H1 (cell line): ENCODE measurements at regions not wholly inside any gene's neighbourhood (a gene's known extent, or its start where the extent isn't known, plus 50 kb on each side); places are given as distances from the start of the nearest gene placed in this dataset.

Source experiments
- ATF3 ChIP-seq: IDR thresholded peaks from 2 replicates; pipeline ENCODE4 v1.6.1; 2011; ENCODE audit warnings: low read depth, mild to moderate bottlenecking, low read length; ENCODE audit not compliant: insufficient read depth
- MAX ChIP-seq: IDR thresholded peaks from 2 replicates; pipeline ENCODE4 v1.6.1; 2012; ENCODE audit warnings: inconsistent platforms
- SUZ12 ChIP-seq: fragments of 200-600 bp; sonication (generic); IDR thresholded peaks from 2 replicates; pipeline ENCODE4 v1.6.1; 2012; ENCODE audit warnings: mild to moderate bottlenecking, inconsistent platforms, low read length, moderate library complexity, mixed read lengths
- TF ChIP-seq, protein P1 (sequence below): fragments of 300-600 bp; sonication (generic); IDR thresholded peaks from 2 replicates; pipeline ENCODE4 v1.7.1; 2012; ENCODE audit warnings: low read length, moderate library complexity, mild to moderate bottlenecking, inconsistent platforms; ENCODE audit not compliant: insufficient replicate concordance

GRCh38 chr18:71471963-71472725, 1072.0 kb downstream of the CBLN2 start (continued):
- TF ChIP-seq, protein P1, sequence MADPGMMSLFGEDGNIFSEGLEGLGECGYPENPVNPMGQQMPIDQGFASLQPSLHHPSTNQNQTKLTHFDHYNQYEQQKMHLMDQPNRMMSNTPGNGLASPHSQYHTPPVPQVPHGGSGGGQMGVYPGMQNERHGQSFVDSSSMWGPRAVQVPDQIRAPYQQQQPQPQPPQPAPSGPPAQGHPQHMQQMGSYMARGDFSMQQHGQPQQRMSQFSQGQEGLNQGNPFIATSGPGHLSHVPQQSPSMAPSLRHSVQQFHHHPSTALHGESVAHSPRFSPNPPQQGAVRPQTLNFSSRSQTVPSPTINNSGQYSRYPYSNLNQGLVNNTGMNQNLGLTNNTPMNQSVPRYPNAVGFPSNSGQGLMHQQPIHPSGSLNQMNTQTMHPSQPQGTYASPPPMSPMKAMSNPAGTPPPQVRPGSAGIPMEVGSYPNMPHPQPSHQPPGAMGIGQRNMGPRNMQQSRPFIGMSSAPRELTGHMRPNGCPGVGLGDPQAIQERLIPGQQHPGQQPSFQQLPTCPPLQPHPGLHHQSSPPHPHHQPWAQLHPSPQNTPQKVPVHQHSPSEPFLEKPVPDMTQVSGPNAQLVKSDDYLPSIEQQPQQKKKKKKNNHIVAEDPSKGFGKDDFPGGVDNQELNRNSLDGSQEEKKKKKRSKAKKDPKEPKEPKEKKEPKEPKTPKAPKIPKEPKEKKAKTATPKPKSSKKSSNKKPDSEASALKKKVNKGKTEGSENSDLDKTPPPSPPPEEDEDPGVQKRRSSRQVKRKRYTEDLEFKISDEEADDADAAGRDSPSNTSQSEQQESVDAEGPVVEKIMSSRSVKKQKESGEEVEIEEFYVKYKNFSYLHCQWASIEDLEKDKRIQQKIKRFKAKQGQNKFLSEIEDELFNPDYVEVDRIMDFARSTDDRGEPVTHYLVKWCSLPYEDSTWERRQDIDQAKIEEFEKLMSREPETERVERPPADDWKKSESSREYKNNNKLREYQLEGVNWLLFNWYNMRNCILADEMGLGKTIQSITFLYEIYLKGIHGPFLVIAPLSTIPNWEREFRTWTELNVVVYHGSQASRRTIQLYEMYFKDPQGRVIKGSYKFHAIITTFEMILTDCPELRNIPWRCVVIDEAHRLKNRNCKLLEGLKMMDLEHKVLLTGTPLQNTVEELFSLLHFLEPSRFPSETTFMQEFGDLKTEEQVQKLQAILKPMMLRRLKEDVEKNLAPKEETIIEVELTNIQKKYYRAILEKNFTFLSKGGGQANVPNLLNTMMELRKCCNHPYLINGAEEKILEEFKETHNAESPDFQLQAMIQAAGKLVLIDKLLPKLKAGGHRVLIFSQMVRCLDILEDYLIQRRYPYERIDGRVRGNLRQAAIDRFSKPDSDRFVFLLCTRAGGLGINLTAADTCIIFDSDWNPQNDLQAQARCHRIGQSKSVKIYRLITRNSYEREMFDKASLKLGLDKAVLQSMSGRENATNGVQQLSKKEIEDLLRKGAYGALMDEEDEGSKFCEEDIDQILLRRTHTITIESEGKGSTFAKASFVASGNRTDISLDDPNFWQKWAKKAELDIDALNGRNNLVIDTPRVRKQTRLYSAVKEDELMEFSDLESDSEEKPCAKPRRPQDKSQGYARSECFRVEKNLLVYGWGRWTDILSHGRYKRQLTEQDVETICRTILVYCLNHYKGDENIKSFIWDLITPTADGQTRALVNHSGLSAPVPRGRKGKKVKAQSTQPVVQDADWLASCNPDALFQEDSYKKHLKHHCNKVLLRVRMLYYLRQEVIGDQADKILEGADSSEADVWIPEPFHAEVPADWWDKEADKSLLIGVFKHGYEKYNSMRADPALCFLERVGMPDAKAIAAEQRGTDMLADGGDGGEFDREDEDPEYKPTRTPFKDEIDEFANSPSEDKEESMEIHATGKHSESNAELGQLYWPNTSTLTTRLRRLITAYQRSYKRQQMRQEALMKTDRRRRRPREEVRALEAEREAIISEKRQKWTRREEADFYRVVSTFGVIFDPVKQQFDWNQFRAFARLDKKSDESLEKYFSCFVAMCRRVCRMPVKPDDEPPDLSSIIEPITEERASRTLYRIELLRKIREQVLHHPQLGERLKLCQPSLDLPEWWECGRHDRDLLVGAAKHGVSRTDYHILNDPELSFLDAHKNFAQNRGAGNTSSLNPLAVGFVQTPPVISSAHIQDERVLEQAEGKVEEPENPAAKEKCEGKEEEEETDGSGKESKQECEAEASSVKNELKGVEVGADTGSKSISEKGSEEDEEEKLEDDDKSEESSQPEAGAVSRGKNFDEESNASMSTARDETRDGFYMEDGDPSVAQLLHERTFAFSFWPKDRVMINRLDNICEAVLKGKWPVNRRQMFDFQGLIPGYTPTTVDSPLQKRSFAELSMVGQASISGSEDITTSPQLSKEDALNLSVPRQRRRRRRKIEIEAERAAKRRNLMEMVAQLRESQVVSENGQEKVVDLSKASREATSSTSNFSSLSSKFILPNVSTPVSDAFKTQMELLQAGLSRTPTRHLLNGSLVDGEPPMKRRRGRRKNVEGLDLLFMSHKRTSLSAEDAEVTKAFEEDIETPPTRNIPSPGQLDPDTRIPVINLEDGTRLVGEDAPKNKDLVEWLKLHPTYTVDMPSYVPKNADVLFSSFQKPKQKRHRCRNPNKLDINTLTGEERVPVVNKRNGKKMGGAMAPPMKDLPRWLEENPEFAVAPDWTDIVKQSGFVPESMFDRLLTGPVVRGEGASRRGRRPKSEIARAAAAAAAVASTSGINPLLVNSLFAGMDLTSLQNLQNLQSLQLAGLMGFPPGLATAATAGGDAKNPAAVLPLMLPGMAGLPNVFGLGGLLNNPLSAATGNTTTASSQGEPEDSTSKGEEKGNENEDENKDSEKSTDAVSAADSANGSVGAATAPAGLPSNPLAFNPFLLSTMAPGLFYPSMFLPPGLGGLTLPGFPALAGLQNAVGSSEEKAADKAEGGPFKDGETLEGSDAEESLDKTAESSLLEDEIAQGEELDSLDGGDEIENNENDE = no peak
- no peak for TF ChIP-seq ATF3
- no peak for TF ChIP-seq MAX
- no peak for TF ChIP-seq SUZ12
